H1 (cell line): ENCODE measurements at regions not wholly inside any gene's neighbourhood (a gene's known extent, or its start where the extent isn't known, plus 50 kb on each side); places are given as distances from the start of the nearest gene placed in this dataset.

ENCODE experiments used
- CREB1 ChIP-seq: IDR thresholded peaks from 2 replicates; pipeline ENCODE4 v1.6.1; 2012; ENCODE audit warnings: inconsistent platforms
- SP4 ChIP-seq: IDR thresholded peaks from 2 replicates; pipeline ENCODE4 v1.6.1; 2012; ENCODE audit warnings: low read length, inconsistent platforms
- USF2 ChIP-seq: IDR thresholded peaks from 2 replicates; pipeline ENCODE4 v1.6.1; 2011; ENCODE audit warnings: low read length, improper control_type of control experiment

GRCh38 chr13:73325723-73326558 lies 267.1 kb downstream of the KLF5 start (continued):
- TF ChIP-seq SP4 (no peak), USF2 (no peak), CREB1 (no peak)
